Type B pancreatic cell (in vitro differentiated cells): ENCODE measurements at regions not wholly inside any gene's neighbourhood (a gene's known extent, or its start where the extent isn't known, plus 50 kb on each side); places are given as distances from the start of the nearest gene placed in this dataset.

Experiments
- DNase-seq: peaks from one replicate; pipeline ENCODE4 v3.0.0; 2021; ENCODE audit warnings: mixed read lengths; ENCODE audit not compliant: unreplicated experiment; ENCODE audit errors: extremely low spot score
- H3K27ac Mint-ChIP-seq: 2 replicates; pipeline ENCODE4 v1.8.0; 2021; ENCODE audit warnings: mild to moderate bottlenecking, mixed read lengths
- H3K27me3 Mint-ChIP-seq: 2 replicates; pipeline ENCODE4 v1.8.0; 2021; ENCODE audit warnings: mixed read lengths
- H3K36me3 Mint-ChIP-seq: 2 replicates; pipeline ENCODE4 v1.8.0; 2021; ENCODE audit warnings: mixed read lengths
- H3K4me1 Mint-ChIP-seq: one replicate; pipeline ENCODE4 v1.8.0; 2021; ENCODE audit warnings: mixed read lengths; ENCODE audit not compliant: unreplicated experiment
- H3K4me3 Mint-ChIP-seq: 2 replicates; pipeline ENCODE4 v1.8.0; 2021; ENCODE audit warnings: mild to moderate bottlenecking, mixed read lengths
- H3K9me3 Mint-ChIP-seq: 2 replicates; pipeline ENCODE4 v1.8.0; 2021; ENCODE audit warnings: mixed read lengths
- TF ChIP-seq, protein P1 (sequence below): fragments of 200-600 bp; sonication (generic); conservative IDR thresholded peaks from 2 replicates; pipeline ENCODE4 v1.5.0; 2021; ENCODE audit warnings: antibody characterized with exemption, mild to moderate bottlenecking

DNA sequence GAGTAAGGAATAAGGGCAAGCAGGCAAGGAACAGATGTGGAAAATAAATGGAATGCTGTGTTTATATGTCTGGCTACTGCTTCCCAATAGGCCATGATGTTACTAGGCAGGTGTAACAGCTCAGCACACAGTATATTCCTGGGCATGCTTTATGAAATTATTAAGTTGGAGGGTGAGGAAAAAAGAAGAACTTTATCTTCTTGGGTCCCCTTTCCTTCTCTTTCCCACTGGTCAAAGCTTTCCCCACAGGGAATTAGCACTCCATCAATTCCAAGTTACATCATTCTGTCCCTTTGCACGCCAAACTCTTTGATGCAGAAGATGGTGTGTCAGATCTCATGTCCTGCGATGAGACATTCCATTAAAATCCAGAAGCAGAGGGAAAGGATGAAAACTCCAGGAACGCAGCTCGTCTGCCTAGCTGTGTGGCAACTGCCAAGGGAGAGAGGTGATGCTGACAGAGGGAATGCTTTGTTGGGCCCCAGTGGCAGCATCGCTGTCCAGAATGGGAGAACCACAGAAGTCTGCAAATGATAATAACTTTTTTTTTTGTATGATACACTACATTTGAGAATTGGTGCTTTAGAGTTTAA lies 447.3 kb upstream of the ARRDC3 start:
- no peak for DNase-seq
- Mint-ChIP-seq H3K27ac (no peak overlapping the region), H3K36me3 (no peaks in the 10 kb centered on the region), H3K27me3 (no peaks in the 10 kb centered on the region), H3K4me3 (no peak overlapping the region), H3K9me3 (no peaks in the 10 kb centered on the region), H3K4me1 (no peaks in the 10 kb centered on the region)
- TF ChIP-seq, protein P1, sequence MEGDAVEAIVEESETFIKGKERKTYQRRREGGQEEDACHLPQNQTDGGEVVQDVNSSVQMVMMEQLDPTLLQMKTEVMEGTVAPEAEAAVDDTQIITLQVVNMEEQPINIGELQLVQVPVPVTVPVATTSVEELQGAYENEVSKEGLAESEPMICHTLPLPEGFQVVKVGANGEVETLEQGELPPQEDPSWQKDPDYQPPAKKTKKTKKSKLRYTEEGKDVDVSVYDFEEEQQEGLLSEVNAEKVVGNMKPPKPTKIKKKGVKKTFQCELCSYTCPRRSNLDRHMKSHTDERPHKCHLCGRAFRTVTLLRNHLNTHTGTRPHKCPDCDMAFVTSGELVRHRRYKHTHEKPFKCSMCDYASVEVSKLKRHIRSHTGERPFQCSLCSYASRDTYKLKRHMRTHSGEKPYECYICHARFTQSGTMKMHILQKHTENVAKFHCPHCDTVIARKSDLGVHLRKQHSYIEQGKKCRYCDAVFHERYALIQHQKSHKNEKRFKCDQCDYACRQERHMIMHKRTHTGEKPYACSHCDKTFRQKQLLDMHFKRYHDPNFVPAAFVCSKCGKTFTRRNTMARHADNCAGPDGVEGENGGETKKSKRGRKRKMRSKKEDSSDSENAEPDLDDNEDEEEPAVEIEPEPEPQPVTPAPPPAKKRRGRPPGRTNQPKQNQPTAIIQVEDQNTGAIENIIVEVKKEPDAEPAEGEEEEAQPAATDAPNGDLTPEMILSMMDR, result no peak

DNA sequence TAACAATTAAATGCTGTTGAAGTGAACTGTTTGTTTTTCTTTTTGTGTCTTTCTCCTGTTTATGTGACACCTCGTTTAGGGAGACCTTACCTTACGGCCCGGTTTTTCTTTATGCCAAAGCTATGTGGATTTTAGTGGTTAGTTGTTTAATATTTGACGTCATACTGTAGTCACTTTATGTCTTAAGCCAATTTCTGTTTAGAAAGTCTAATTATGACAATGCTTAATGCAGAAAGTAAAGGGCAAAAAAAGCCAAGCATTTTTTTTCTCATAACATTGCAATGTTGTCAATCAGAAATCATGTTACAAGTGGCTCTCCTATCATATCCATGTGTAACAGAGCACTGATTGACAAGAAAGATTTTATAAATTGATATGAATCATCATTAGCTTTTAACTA lies 442.5 kb upstream of the ARRDC3 start:
- H3K27me3 Mint-ChIP-seq, result no peaks in the 10 kb centered on the region
- no peak for DNase-seq
- H3K27ac Mint-ChIP-seq, result no peak overlapping the region
- TF ChIP-seq, protein P1, result no peak
- H3K9me3 Mint-ChIP-seq, result no peaks in the 10 kb centered on the region
- no peaks in the 10 kb centered on the region for H3K4me1 Mint-ChIP-seq
- H3K36me3 Mint-ChIP-seq, result no peaks in the 10 kb centered on the region
- H3K4me3 Mint-ChIP-seq, result no peak overlapping the region

DNA sequence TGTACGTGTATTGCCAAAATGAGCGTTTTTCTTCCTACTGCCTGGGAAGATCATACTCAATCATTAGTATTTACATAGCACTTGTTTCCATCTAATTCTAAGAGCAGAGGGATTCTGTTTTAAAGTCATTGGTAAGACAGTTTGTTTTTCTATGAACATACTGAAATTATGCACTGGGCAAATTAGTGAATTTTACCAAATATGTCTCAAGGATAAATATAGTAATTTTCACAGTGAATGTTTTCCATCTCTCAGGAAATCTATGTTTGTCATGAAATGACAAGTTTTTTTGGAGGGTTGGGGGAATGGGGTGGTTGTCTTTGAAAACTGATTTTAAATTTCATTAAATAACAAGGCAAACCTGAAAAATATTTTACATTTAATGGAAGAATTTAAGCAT lies 441.3 kb upstream of the ARRDC3 start:
- no peaks in the 10 kb centered on the region for H3K27me3 Mint-ChIP-seq
- H3K27ac Mint-ChIP-seq, result no peak overlapping the region
- H3K4me3 Mint-ChIP-seq, result no peak overlapping the region
- H3K9me3 Mint-ChIP-seq, result no peaks in the 10 kb centered on the region
- no peaks in the 10 kb centered on the region for H3K4me1 Mint-ChIP-seq
- H3K36me3 Mint-ChIP-seq, result no peaks in the 10 kb centered on the region
- no peak for DNase-seq
- TF ChIP-seq, protein P1, result no peak

DNA sequence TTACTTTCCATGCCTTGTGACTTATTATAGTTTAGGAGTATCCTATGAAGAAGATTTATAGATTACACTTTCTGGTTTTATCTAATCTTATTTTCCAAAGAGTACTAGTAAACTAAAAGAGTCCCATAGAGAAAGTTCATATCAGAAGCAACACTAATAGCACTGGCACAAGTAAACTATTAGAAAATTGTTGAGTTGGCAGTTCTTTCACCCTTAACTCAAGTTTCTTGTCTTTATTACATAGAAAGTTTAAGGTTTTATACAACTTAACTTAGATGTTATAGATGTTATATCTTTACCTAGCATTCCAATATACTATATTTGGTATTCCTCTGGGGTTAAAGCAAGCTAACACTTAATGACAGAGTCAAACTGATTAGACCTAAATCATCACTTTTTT lies 437.8 kb upstream of the ARRDC3 start:
- Mint-ChIP-seq H3K27ac (no peak overlapping the region), H3K4me3 (no peak overlapping the region), H3K4me1 (no peaks in the 10 kb centered on the region), H3K36me3 (no peaks in the 10 kb centered on the region), H3K9me3 (no peaks in the 10 kb centered on the region), H3K27me3 (no peaks in the 10 kb centered on the region)
- TF ChIP-seq, protein P1, result no peak
- no peak for DNase-seq

DNA sequence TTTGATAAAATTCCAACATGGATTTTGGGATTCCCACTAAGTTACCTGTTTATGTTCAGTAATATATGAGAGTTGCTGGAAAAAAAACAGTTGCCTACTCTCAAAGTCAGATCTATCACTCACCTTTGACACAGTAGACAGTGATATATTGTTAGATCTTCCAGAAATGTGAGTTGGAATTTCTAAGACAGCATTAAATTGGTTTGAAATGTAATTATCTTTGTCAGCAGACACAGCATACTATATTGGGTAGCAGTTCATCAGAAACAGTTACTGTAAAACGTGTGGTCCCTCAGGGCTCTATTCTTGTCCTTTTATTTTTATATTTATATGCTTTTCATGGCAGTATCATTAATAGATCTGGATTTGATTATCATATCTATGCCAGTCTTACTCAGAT lies 433.6 kb upstream of the ARRDC3 start:
- Mint-ChIP-seq H3K9me3 (no peaks in the 10 kb centered on the region), H3K27ac (no peak overlapping the region), H3K4me3 (no peak overlapping the region), H3K27me3 (no peaks in the 10 kb centered on the region), H3K36me3 (no peaks in the 10 kb centered on the region), H3K4me1 (no peaks in the 10 kb centered on the region)
- TF ChIP-seq, protein P1, result no peak
- DNase-seq, result no peak

DNA sequence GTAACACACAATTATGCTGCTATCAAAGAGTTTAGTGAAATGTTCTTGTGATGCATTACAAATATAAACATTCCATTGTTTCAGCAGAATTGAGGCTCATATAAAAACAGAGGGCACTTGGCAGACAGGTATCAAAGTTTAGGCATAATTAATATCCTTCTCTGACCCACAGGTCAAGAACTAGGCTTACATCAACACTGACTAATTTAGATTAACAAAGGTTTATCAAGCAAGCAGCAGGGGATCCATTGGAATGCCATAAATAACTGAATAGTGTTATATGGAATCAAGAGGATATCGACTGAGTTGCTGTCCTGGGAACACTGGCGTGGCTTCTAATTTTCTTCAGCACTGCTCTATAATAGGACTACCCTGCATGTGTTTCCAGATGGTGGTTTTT lies 414.5 kb upstream of the ARRDC3 start:
- Mint-ChIP-seq H3K4me1 (no peaks in the 10 kb centered on the region), H3K4me3 (no peak overlapping the region), H3K36me3 (no peaks in the 10 kb centered on the region), H3K9me3 (peaks cover 4% of the 10 kb centered on the region), H3K27ac (no peak overlapping the region), H3K27me3 (no peaks in the 10 kb centered on the region)
- DNase-seq, result no peak
- TF ChIP-seq, protein P1, result no peak
